HEK293T (cell line): ENCODE measurements at regions not wholly inside any gene's neighbourhood (a gene's known extent, or its start where the extent isn't known, plus 50 kb on each side); places are given as distances from the start of the nearest gene placed in this dataset.
"Not testable (repeated sequence)": the region's sequence is repeated elsewhere in the genome, so short reads cannot be mapped to it uniquely, and the experiment has no call there.

Experiments
- CTCF ChIA-PET: fragments of 350-600 bp; formaldehyde crosslinking; extraction: SDS; loops from one replicate; lab custom pipeline; 2021; ENCODE audit warnings: antibody characterized with exemption, inconsistent platforms; lab: Yijun Ruan, JAX
- POLR2A ChIA-PET: fragments of 350-600 bp; formaldehyde crosslinking; extraction: SDS; loops from one replicate; lab custom pipeline; 2020; ENCODE audit warnings: antibody characterized with exemption, inconsistent platforms; lab: Yijun Ruan, JAX
- DNase-seq: peaks from one replicate; pipeline ENCODE4 v3.0.0; 2012; ENCODE audit warnings: mixed read lengths; ENCODE audit errors: extremely low spot score
- ARNT ChIP-seq: fragments of 450-650 bp; IDR thresholded peaks from 2 replicates; pipeline ENCODE4 v1.6.1; 2017; ENCODE audit warnings: mild to moderate bottlenecking
- BHLHE40 ChIP-seq: fragments of 450-650 bp; IDR thresholded peaks from 2 replicates; pipeline ENCODE4 v1.6.1; 2016; ENCODE audit warnings: mild to moderate bottlenecking, moderate library complexity, borderline replicate concordance
- CTBP1 ChIP-seq: fragments of 450-650 bp; IDR thresholded peaks from 2 replicates; pipeline ENCODE4 v1.6.1; 2016; ENCODE audit warnings: borderline replicate concordance
- ELF4 ChIP-seq: fragments of 450-650 bp; IDR thresholded peaks from 2 replicates; pipeline ENCODE4 v1.6.1; 2017; ENCODE audit warnings: antibody characterized with exemption
- FOXA1 ChIP-seq: fragments of 450-650 bp; IDR thresholded peaks from 2 replicates; pipeline ENCODE4 v1.6.1; 2016; ENCODE audit warnings: mild to moderate bottlenecking
- FOXK2 ChIP-seq: fragments of 450-650 bp; IDR thresholded peaks from 2 replicates; pipeline ENCODE4 v1.6.1; 2016; ENCODE audit warnings: mild to moderate bottlenecking
- FOXM1 ChIP-seq: fragments of 450-650 bp; IDR thresholded peaks from 2 replicates; pipeline ENCODE4 v1.6.1; 2017; ENCODE audit warnings: mild to moderate bottlenecking, borderline replicate concordance
- HDGF ChIP-seq: fragments of 450-650 bp; IDR thresholded peaks from 2 replicates; pipeline ENCODE4 v1.6.1; 2017; ENCODE audit warnings: antibody characterized with exemption, borderline replicate concordance
- L3MBTL2 ChIP-seq: fragments of 450-650 bp; conservative IDR thresholded peaks from 2 replicates; pipeline ENCODE4 v1.6.1; 2016; ENCODE audit warnings: mild to moderate bottlenecking
- LEF1 ChIP-seq: fragments of 450-650 bp; IDR thresholded peaks from 2 replicates; pipeline ENCODE4 v1.6.1; 2017; ENCODE audit warnings: mild to moderate bottlenecking, borderline replicate concordance
- NFRKB ChIP-seq: fragments of 450-650 bp; IDR thresholded peaks from 2 replicates; pipeline ENCODE4 v1.6.1; 2016; ENCODE audit warnings: mild to moderate bottlenecking, moderate library complexity
- SP1 ChIP-seq: fragments of 450-650 bp; IDR thresholded peaks from 2 replicates; pipeline ENCODE4 v1.6.1; 2017
- SUZ12 ChIP-seq: fragments of 450-650 bp; IDR thresholded peaks from 2 replicates; pipeline ENCODE4 v1.6.1; 2016; ENCODE audit warnings: mild to moderate bottlenecking
- TARDBP ChIP-seq: fragments of 450-650 bp; IDR thresholded peaks from 2 replicates; pipeline ENCODE4 v1.6.1; 2016
- ZNF384 ChIP-seq: fragments of 450-650 bp; IDR thresholded peaks from 2 replicates; pipeline ENCODE4 v1.6.1; 2016
- TF ChIP-seq, protein P1 (sequence below): fragments of 450-650 bp; IDR thresholded peaks from 2 replicates; pipeline ENCODE4 v1.6.1; 2016

- TF ChIP-seq FOXA1 (no peak), SUZ12 (no peak), FOXK2 (no peak), L3MBTL2 (no peak), NFRKB (no peak), SP1 (no peak), ARNT (no peak), ELF4 (no peak), LEF1 (no peak), ZNF384 (no peak), CTBP1 (no peak), TARDBP (no peak), HDGF (no peak), FOXM1 (no peak), BHLHE40 (no peak)
- TF ChIP-seq, protein P1, sequence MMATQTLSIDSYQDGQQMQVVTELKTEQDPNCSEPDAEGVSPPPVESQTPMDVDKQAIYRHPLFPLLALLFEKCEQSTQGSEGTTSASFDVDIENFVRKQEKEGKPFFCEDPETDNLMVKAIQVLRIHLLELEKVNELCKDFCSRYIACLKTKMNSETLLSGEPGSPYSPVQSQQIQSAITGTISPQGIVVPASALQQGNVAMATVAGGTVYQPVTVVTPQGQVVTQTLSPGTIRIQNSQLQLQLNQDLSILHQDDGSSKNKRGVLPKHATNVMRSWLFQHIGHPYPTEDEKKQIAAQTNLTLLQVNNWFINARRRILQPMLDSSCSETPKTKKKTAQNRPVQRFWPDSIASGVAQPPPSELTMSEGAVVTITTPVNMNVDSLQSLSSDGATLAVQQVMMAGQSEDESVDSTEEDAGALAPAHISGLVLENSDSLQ: no peak
- POLR2A ChIA-PET: no interaction called here
- CTCF ChIA-PET: no interaction called here
- no peak for DNase-seq
Observed at GRCh38 chr6:804317-804716, 111.4 kb upstream of the EXOC2 start.

- ChIA-PET POLR2A (no interaction called here), CTCF (no interaction called here)
- DNase-seq: no peak
- TF ChIP-seq TARDBP: no peak
- TF ChIP-seq NFRKB: no peak
- no peak for TF ChIP-seq LEF1
- TF ChIP-seq, protein P1: no peak
- TF ChIP-seq FOXM1: no peak
- TF ChIP-seq FOXA1: no peak
- no peak for TF ChIP-seq L3MBTL2
- no peak for TF ChIP-seq SUZ12
- no peak for TF ChIP-seq HDGF
- TF ChIP-seq ARNT: no peak
- TF ChIP-seq BHLHE40: no peak
- TF ChIP-seq FOXK2: no peak
- TF ChIP-seq ZNF384: no peak
- TF ChIP-seq CTBP1: no peak
- TF ChIP-seq ELF4: no peak
- TF ChIP-seq SP1: no peak
Observed at GRCh38 chr6:803191-803977, 110.4 kb upstream of the EXOC2 start.

- TF ChIP-seq ZNF384 (no peak), L3MBTL2 (no peak), ELF4 (no peak), SUZ12 (no peak), FOXA1 (no peak), HDGF (no peak), ARNT (no peak), CTBP1 (no peak), FOXK2 (no peak), FOXM1 (no peak), BHLHE40 (no peak), SP1 (no peak), TARDBP (no peak), LEF1 (no peak), NFRKB (no peak)
- TF ChIP-seq, protein P1: no peak
- ChIA-PET CTCF (no interaction called here), POLR2A (no interaction called here)
- DNase-seq: no peak
Observed at GRCh38 chr6:802701-803100, 109.8 kb upstream of the EXOC2 start.

GRCh38 chr6:802223-802622, 109.3 kb upstream of the EXOC2 start:
- POLR2A ChIA-PET, DNase-seq: not testable (repeated sequence)
- CTCF ChIA-PET: interaction anchor here (0.8 kb wide), 1 partner anchor 16 kb away, joined by 4 read pairs; no protein-coding TSS in a partner anchor

GRCh38 chr6:799769-800168, 106.8 kb upstream of the EXOC2 start:
- CTCF ChIA-PET: no interaction called here
- no peak for DNase-seq
- TF ChIP-seq ELF4: no peak
- POLR2A ChIA-PET: interaction anchor here (0.6 kb wide), 1 partner anchor 1346 kb away, joined by 4 read pairs; no protein-coding TSS in a partner anchor

- ChIA-PET POLR2A (no interaction called here), CTCF (interaction anchor here (0.6 to 1.4 kb wide), 2 partner anchors 18 to 586 kb away, joined by 3 to 4 read pairs; no protein-coding TSS in a partner anchor)
- no peak for TF ChIP-seq ARNT
- TF ChIP-seq SP1: no peak
- no peak for TF ChIP-seq BHLHE40
- TF ChIP-seq TARDBP: no peak
- TF ChIP-seq L3MBTL2: no peak
- TF ChIP-seq LEF1: no peak
- no peak for TF ChIP-seq NFRKB
- no peak for TF ChIP-seq ZNF384
- no peak for TF ChIP-seq SUZ12
- peak; percentile 44 for DNase-seq
Observed at GRCh38 chr6:797479-798077, 104.6 kb upstream of the EXOC2 start.
